Mesenchymal stem cell (in vitro differentiated cells and primary cell): ENCODE measurements at regions not wholly inside any gene's neighbourhood (a gene's known extent, or its start where the extent isn't known, plus 50 kb on each side); places are given as distances from the start of the nearest gene placed in this dataset.
A peak's percentile ranks its signal among the peaks of the same experiment; 100 is the strongest.

Experiments used
- DNase-seq: peaks from one replicate; pipeline ENCODE4 v3.0.0-alpha.2; 2013
- H2AFZ ChIP-seq: one replicate; pipeline ENCODE4 v1.6.1; 2013; ENCODE audit warnings: low read depth, mild to moderate bottlenecking, control low read depth, inconsistent platforms, low read length, moderate library complexity
- H2AK5ac ChIP-seq: 2 replicates; pipeline ENCODE4 v1.6.1; 2013; ENCODE audit warnings: low read length, moderate library complexity, mild to moderate bottlenecking, inconsistent platforms; ENCODE audit not compliant: severe bottlenecking
- H2BK120ac ChIP-seq: one replicate; pipeline ENCODE4 v1.6.1; 2013; ENCODE audit warnings: low read depth, mild to moderate bottlenecking, inconsistent platforms, low read length, moderate library complexity
- H2BK12ac ChIP-seq, 2 experiments: one replicate each; pipeline ENCODE4 v1.6.1; 2013; ENCODE audit warnings: inconsistent platforms in 2 of 2, low read length in 2 of 2, mild to moderate bottlenecking in 2 of 2, moderate library complexity in 2 of 2, control low read depth in 1 of 2
- H2BK15ac ChIP-seq: one replicate; pipeline ENCODE4 v1.6.1; 2013; ENCODE audit warnings: mild to moderate bottlenecking, low read depth, inconsistent platforms; ENCODE audit not compliant: poor library complexity, severe bottlenecking
- H2BK5ac ChIP-seq: 2 replicates; pipeline ENCODE4 v1.6.1; 2013; ENCODE audit warnings: low read depth, mild to moderate bottlenecking, low read length, control low read depth, inconsistent platforms; ENCODE audit not compliant: poor library complexity, severe bottlenecking
- H3K14ac ChIP-seq, 2 experiments: one replicate each; pipeline ENCODE4 v1.6.1; 2013; ENCODE audit warnings: inconsistent platforms in 2 of 2, low read length in 2 of 2, control low read depth in 1 of 2, mild to moderate bottlenecking in 1 of 2, moderate library complexity in 1 of 2
- H3K18ac ChIP-seq, 2 experiments: one replicate each; pipeline ENCODE4 v1.6.1; 2013; ENCODE audit warnings: inconsistent platforms in 2 of 2, low read length in 2 of 2, control low read depth in 1 of 2, low read depth in 1 of 2, mild to moderate bottlenecking in 1 of 2
- H3K23ac ChIP-seq, 2 experiments: one replicate each; pipeline ENCODE4 v1.6.1; 2013; ENCODE audit warnings: inconsistent platforms in 2 of 2, low read length in 2 of 2, mild to moderate bottlenecking in 2 of 2, moderate library complexity in 2 of 2, control low read depth in 1 of 2
- H3K27ac ChIP-seq: 2 replicates; pipeline ENCODE4 v1.5.1; 2013; ENCODE audit warnings: mild to moderate bottlenecking, moderate library complexity, low read length, control low read depth, inconsistent platforms; ENCODE audit not compliant: poor library complexity, severe bottlenecking
- H3K27me3 ChIP-seq, 2 experiments: 2 replicates each; pipeline versions ENCODE4 v1.6.1 to v1.7.0; 2013; ENCODE audit warnings: low read length in 2 of 2, mild to moderate bottlenecking in 2 of 2, moderate library complexity in 2 of 2, control low read depth in 1 of 2, inconsistent platforms in 1 of 2; ENCODE audit not compliant: control insufficient read depth in 1 of 2, insufficient read depth in 1 of 2
- H3K36me3 ChIP-seq, 2 experiments: 2 replicates each; pipeline versions ENCODE4 v1.6.1 to v1.7.0; 2013; ENCODE audit warnings: low read length in 2 of 2, control low read depth in 1 of 2, inconsistent platforms in 1 of 2, low read depth in 1 of 2, mild to moderate bottlenecking in 1 of 2; ENCODE audit not compliant: insufficient read depth in 2 of 2, control insufficient read depth in 1 of 2
- H3K4ac ChIP-seq, 2 experiments: one replicate each; pipeline ENCODE4 v1.6.1; 2013; ENCODE audit warnings: inconsistent platforms in 2 of 2, low read length in 2 of 2, mild to moderate bottlenecking in 2 of 2, moderate library complexity in 2 of 2, control low read depth in 1 of 2, low read depth in 1 of 2
- H3K4me1 ChIP-seq: 2 replicates; pipeline ENCODE4 v1.6.1; 2013; ENCODE audit warnings: low read depth, low read length, control low read depth; ENCODE audit not compliant: control insufficient read depth, insufficient read depth
- H3K4me2 ChIP-seq: 2 replicates; pipeline ENCODE4 v1.6.1; 2013; ENCODE audit warnings: low read length, mild to moderate bottlenecking, inconsistent platforms; ENCODE audit not compliant: poor library complexity, severe bottlenecking
- H3K4me3 ChIP-seq, 2 experiments: 2 replicates each; pipeline versions ENCODE4 v1.5.1 to v1.7.0; 2013; ENCODE audit warnings: low read length in 2 of 2, mild to moderate bottlenecking in 2 of 2, control low read depth in 1 of 2, low read depth in 1 of 2; ENCODE audit not compliant: insufficient read depth in 1 of 2
- H3K79me1 ChIP-seq: replicated peaks from 2 replicates; pipeline ENCODE4 v1.6.1; 2013; ENCODE audit warnings: mild to moderate bottlenecking, control low read depth, low read length, inconsistent platforms; ENCODE audit not compliant: poor library complexity, severe bottlenecking
- H3K9ac ChIP-seq: 2 replicates; pipeline ENCODE4 v1.7.0; 2013; ENCODE audit warnings: mild to moderate bottlenecking, low read length, moderate library complexity
- H3K9me3 ChIP-seq: 2 replicates; pipeline ENCODE4 v1.7.0; 2013; ENCODE audit warnings: mild to moderate bottlenecking, low read length; ENCODE audit not compliant: control insufficient read depth
- H4K8ac ChIP-seq: one replicate; pipeline ENCODE4 v1.6.1; 2013; ENCODE audit warnings: inconsistent platforms, mild to moderate bottlenecking, low read length, moderate library complexity
- H4K91ac ChIP-seq: one replicate; pipeline ENCODE4 v1.6.1; 2013; ENCODE audit warnings: mild to moderate bottlenecking, low read length, inconsistent platforms
- WGBS: methylation state at CpG from one replicate; pipeline ENCODE4 v1.1.7; 2013; ENCODE audit warnings: mixed read lengths; 5-methylcytosine and 5-hydroxymethylcytosine counted together

GRCh38 chr3:162165346-162165745 is 668.7 kb downstream of the OTOL1 start:
- Histone ChIP-seq H3K27me3 (no peaks in the 10 kb centered on the region), H2AFZ (no peak overlapping the region), H2BK12ac (no peak overlapping the region), H3K27ac (no peak overlapping the region), H4K8ac (no peak overlapping the region), H3K9me3 (no peaks in the 10 kb centered on the region), H2AK5ac (no peak overlapping the region), H3K23ac (no peak overlapping the region), H4K91ac (no peak overlapping the region), H2BK15ac (no peak overlapping the region), H3K36me3 (no peaks in the 10 kb centered on the region), H3K4me1 (peaks cover 3% of the 10 kb centered on the region), H3K4ac (no peak overlapping the region), H3K79me1 (no peaks in the 10 kb centered on the region), H2BK5ac (no peak overlapping the region), H3K18ac (no peak overlapping the region), H3K14ac (no peak overlapping the region), H3K4me3 (peak overlapping the region in 1 of 2 experiments; percentile 3), H2BK120ac (no peak overlapping the region), H3K9ac (peak overlapping the region; percentile 23), H3K4me2 (no peak overlapping the region)
- DNase-seq, result peak; percentile 26

- peaks cover 3% of the 10 kb centered on the region for H3K4me1 ChIP-seq
- no peak overlapping the region for H2AK5ac ChIP-seq
- 69% methylated on average over 3 of the region's 3 CpGs for WGBS
- H2AFZ ChIP-seq, result no peak overlapping the region
- no peak overlapping the region for H3K14ac ChIP-seq
- H3K9ac ChIP-seq, result no peak overlapping the region
- no peak overlapping the region for H3K4me3 ChIP-seq
- no peak overlapping the region for H2BK12ac ChIP-seq
- H3K27me3 ChIP-seq, result no peaks in the 10 kb centered on the region
- H3K9me3 ChIP-seq, result no peaks in the 10 kb centered on the region
- H2BK5ac ChIP-seq, result no peak overlapping the region
- no peak overlapping the region for H2BK120ac ChIP-seq
- peak; percentile 6 for DNase-seq
- H3K36me3 ChIP-seq, result no peaks in the 10 kb centered on the region
- H3K4ac ChIP-seq, result no peak overlapping the region
- H4K8ac ChIP-seq, result no peak overlapping the region
- no peak overlapping the region for H4K91ac ChIP-seq
- H3K79me1 ChIP-seq, result no peaks in the 10 kb centered on the region
- no peak overlapping the region for H3K27ac ChIP-seq
- no peak overlapping the region for H2BK15ac ChIP-seq
- H3K23ac ChIP-seq, result no peak overlapping the region
- H3K18ac ChIP-seq, result no peak overlapping the region
- no peak overlapping the region for H3K4me2 ChIP-seq
These were observed 669.9 kb downstream of the OTOL1 start for GRCh38 chr3:162166543-162166942.

- Histone ChIP-seq H3K23ac (no peak overlapping the region), H2BK120ac (no peak overlapping the region), H3K14ac (no peak overlapping the region), H3K4ac (no peak overlapping the region), H3K9ac (no peak overlapping the region), H3K27ac (no peak overlapping the region), H2BK12ac (no peak overlapping the region), H2BK5ac (no peak overlapping the region), H3K4me2 (no peak overlapping the region), H3K27me3 (no peaks in the 10 kb centered on the region), H4K8ac (no peak overlapping the region), H4K91ac (no peak overlapping the region), H2BK15ac (no peak overlapping the region), H3K79me1 (no peaks in the 10 kb centered on the region), H2AK5ac (no peak overlapping the region), H3K9me3 (peaks cover 12% of the 10 kb centered on the region), H2AFZ (no peak overlapping the region), H3K36me3 (no peaks in the 10 kb centered on the region), H3K4me3 (no peak overlapping the region), H3K4me1 (peaks cover 3% of the 10 kb centered on the region), H3K18ac (no peak overlapping the region)
- DNase-seq, result no peak
- WGBS, result no CpG with 5 or more reads among the region's 2 CpGs
These were observed 672.1 kb downstream of the OTOL1 start for GRCh38 chr3:162168715-162169114.

GRCh38 chr3:162170581-162170980 is 674.0 kb downstream of the OTOL1 start:
- Histone ChIP-seq H3K4me3 (no peak overlapping the region), H2BK12ac (no peak overlapping the region), H4K91ac (no peak overlapping the region), H2BK120ac (no peak overlapping the region), H3K4ac (no peak overlapping the region), H3K4me2 (no peak overlapping the region), H3K27ac (no peak overlapping the region), H2BK15ac (no peak overlapping the region), H4K8ac (no peak overlapping the region), H3K14ac (no peak overlapping the region), H3K23ac (no peak overlapping the region), H3K27me3 (no peaks in the 10 kb centered on the region), H3K36me3 (no peaks in the 10 kb centered on the region), H3K18ac (no peak overlapping the region), H2BK5ac (no peak overlapping the region), H3K9ac (no peak overlapping the region), H3K79me1 (no peaks in the 10 kb centered on the region), H2AK5ac (no peak overlapping the region), H3K4me1 (peaks cover 3% of the 10 kb centered on the region), H3K9me3 (peaks cover 12% of the 10 kb centered on the region), H2AFZ (no peak overlapping the region)
- WGBS, result 29% methylated on average over 1 of the region's 1 CpG
- DNase-seq, result no peak
